ENCODE measurements at regions not wholly inside any gene's neighbourhood (a gene's known extent, or its start where the extent isn't known, plus 50 kb on each side); places are given as distances from the start of the nearest gene placed in this dataset.

GRCh38 chr13:58051807-58052375, 420.3 kb downstream of the PCDH17 start:
- H3K36me3 Mint-ChIP-seq: no peaks in the 10 kb centered on the region
- no peaks in the 10 kb centered on the region for H3K4me1 Mint-ChIP-seq
- no peak overlapping the region for H3K4me3 Mint-ChIP-seq
- CTCF ChIA-PET: no interaction called here
- intact Hi-C loops (cut with micrococcal nuclease): no loop called here
- POLR2A ChIA-PET: no interaction called here
- Histone ChIP-seq H3K36me3 (ENCODE audit: control insufficient read depth in 2 of 3, insufficient read depth in 3 of 3, low read length in 3 of 3) (no peaks in the 10 kb centered on the region), H3K4me3 (ENCODE audit: low read length) (no peak overlapping the region), H3K4me1 (ENCODE audit: control insufficient read depth in 2 of 2, insufficient read depth in 2 of 2, low read length in 2 of 2) (no peaks in the 10 kb centered on the region), H3K9me3 (ENCODE audit: control insufficient read depth in 2 of 3, low read length in 3 of 3) (no peaks in the 10 kb centered on the region), H3K27me3 (ENCODE audit: control insufficient read depth in 2 of 2, insufficient read depth in 2 of 2, low read length in 2 of 2) (no peaks in the 10 kb centered on the region), H3K27ac (ENCODE audit: low read depth, low read length) (no peak overlapping the region)
- peaks cover 2 to 28% (median 6%) of the 10 kb centered on the region in 11 donors for H3K9me3 Mint-ChIP-seq
- no peak overlapping the region for H3K27ac Mint-ChIP-seq
- no peaks in the 10 kb centered on the region for H3K27me3 Mint-ChIP-seq
- no peak for ATAC-seq
- DNase-seq: no peak

GRCh38 chr13:58056426-58056825, 424.9 kb downstream of the PCDH17 start:
- H3K27me3 Mint-ChIP-seq: no peaks in the 10 kb centered on the region
- H3K4me3 Mint-ChIP-seq: no peak overlapping the region
- CTCF ChIA-PET: no interaction called here

GRCh38 chr13:58059624-58060023, 428.1 kb downstream of the PCDH17 start:
- no peak overlapping the region for H3K27ac Mint-ChIP-seq
- no peaks in the 10 kb centered on the region for H3K4me1 Mint-ChIP-seq
- Histone ChIP-seq H3K36me3 (ENCODE audit: control insufficient read depth in 2 of 3, insufficient read depth in 3 of 3, low read length in 3 of 3) (no peaks in the 10 kb centered on the region), H3K27ac (ENCODE audit: low read depth, low read length) (no peak overlapping the region), H3K27me3 (ENCODE audit: control insufficient read depth in 2 of 2, insufficient read depth in 2 of 2, low read length in 2 of 2) (no peaks in the 10 kb centered on the region), H3K9me3 (ENCODE audit: control insufficient read depth in 2 of 3, low read length in 3 of 3) (no peaks in the 10 kb centered on the region), H3K4me1 (ENCODE audit: control insufficient read depth in 2 of 2, insufficient read depth in 2 of 2, low read length in 2 of 2) (no peaks in the 10 kb centered on the region), H3K4me3 (ENCODE audit: low read length) (no peak overlapping the region)
- ChIA-PET CTCF (no interaction called here), POLR2A (no interaction called here)
- H3K36me3 Mint-ChIP-seq: no peaks in the 10 kb centered on the region
- intact Hi-C loops (cut with micrococcal nuclease): no loop called here
- no peak for ATAC-seq
- H3K9me3 Mint-ChIP-seq: peaks cover 0 to 4% (median 0%) of the 10 kb centered on the region in 11 donors
- no peak for DNase-seq
- H3K4me3 Mint-ChIP-seq: no peak overlapping the region
- no peaks in the 10 kb centered on the region for H3K27me3 Mint-ChIP-seq

More at GRCh38 chr13:58056426-58056825, 424.9 kb downstream of the PCDH17 start:
- intact Hi-C loops (cut with micrococcal nuclease): no loop called here
- POLR2A ChIA-PET: no interaction called here
- no peaks in the 10 kb centered on the region for H3K36me3 ChIP-seq (ENCODE audit: control insufficient read depth in 2 of 3, insufficient read depth in 3 of 3, low read length in 3 of 3)
- peaks cover 0 to 6% (median 3%) of the 10 kb centered on the region in 11 donors for H3K9me3 Mint-ChIP-seq
- no peaks in the 10 kb centered on the region for H3K4me1 ChIP-seq (ENCODE audit: control insufficient read depth in 2 of 2, insufficient read depth in 2 of 2, low read length in 2 of 2)
- ATAC-seq: no peak
- no peak for DNase-seq
- H3K27me3 ChIP-seq (ENCODE audit: control insufficient read depth in 2 of 2, insufficient read depth in 2 of 2, low read length in 2 of 2): no peaks in the 10 kb centered on the region
- H3K36me3 Mint-ChIP-seq: no peaks in the 10 kb centered on the region
- H3K4me3 ChIP-seq (ENCODE audit: low read length): no peak overlapping the region
- H3K9me3 ChIP-seq (ENCODE audit: control insufficient read depth in 2 of 3, low read length in 3 of 3): no peaks in the 10 kb centered on the region
- H3K27ac Mint-ChIP-seq: no peak overlapping the region
- H3K27ac ChIP-seq (ENCODE audit: low read depth, low read length): no peak overlapping the region
- H3K4me1 Mint-ChIP-seq: no peaks in the 10 kb centered on the region

DNA sequence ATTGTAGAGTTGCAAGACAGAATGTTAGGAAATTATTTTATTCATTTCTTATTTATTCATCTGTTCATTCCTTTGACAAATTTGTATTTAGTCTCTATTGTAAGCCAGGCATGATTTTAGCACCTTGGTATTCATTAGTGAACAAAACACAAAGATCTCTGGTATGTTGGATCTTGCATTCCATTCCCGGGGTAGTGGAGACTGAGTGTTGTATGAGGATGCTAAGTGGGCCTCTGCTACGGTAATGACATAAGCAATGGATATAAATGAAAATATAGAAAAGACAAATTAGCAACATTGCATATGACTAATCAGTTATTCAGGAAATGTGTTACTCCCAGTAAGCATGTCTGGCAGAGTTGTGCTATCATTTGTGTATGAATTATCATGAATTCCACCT, 449.3 kb downstream of the PCDH17 start:
- H3K36me3 Mint-ChIP-seq: no peaks in the 10 kb centered on the region
- Histone ChIP-seq H3K36me3 (ENCODE audit: control insufficient read depth in 2 of 3, insufficient read depth in 3 of 3, low read length in 3 of 3) (no peaks in the 10 kb centered on the region), H3K27ac (ENCODE audit: low read depth, low read length) (no peak overlapping the region), H3K4me1 (ENCODE audit: control insufficient read depth in 2 of 2, insufficient read depth in 2 of 2, low read length in 2 of 2) (no peaks in the 10 kb centered on the region), H3K27me3 (ENCODE audit: control insufficient read depth in 2 of 2, insufficient read depth in 2 of 2, low read length in 2 of 2) (no peaks in the 10 kb centered on the region), H3K9me3 (ENCODE audit: control insufficient read depth in 2 of 3, low read length in 3 of 3) (no peaks in the 10 kb centered on the region), H3K4me3 (ENCODE audit: low read length) (no peak overlapping the region)
- H3K9me3 Mint-ChIP-seq: peaks cover 0 to 8% (median 1%) of the 10 kb centered on the region in 11 donors
- no peaks in the 10 kb centered on the region for H3K4me1 Mint-ChIP-seq
- H3K4me3 Mint-ChIP-seq: no peak overlapping the region
- DNase-seq: no peak
- H3K27ac Mint-ChIP-seq: no peak overlapping the region
- POLR2A ChIA-PET: no interaction called here
- intact Hi-C loops (cut with micrococcal nuclease): no loop called here
- CTCF ChIA-PET: no interaction called here
- ATAC-seq: no peak
- no peaks in the 10 kb centered on the region for H3K27me3 Mint-ChIP-seq

GRCh38 chr13:58081301-58081820, 449.8 kb downstream of the PCDH17 start:
- intact Hi-C loops (cut with micrococcal nuclease): no loop called here
- ChIA-PET POLR2A (no interaction called here), CTCF (no interaction called here)
- Mint-ChIP-seq H3K27me3 (no peaks in the 10 kb centered on the region), H3K36me3 (no peaks in the 10 kb centered on the region), H3K4me3 (no peak overlapping the region), H3K4me1 (no peaks in the 10 kb centered on the region), H3K27ac (no peak overlapping the region), H3K9me3 (peaks cover 0 to 8% (median 2%) of the 10 kb centered on the region in 11 donors)
- H3K4me3 ChIP-seq (ENCODE audit: low read length): no peak overlapping the region
- ATAC-seq (no peak), DNase-seq (no peak)
- no peak overlapping the region for H3K27ac ChIP-seq (ENCODE audit: low read depth, low read length)
- H3K36me3 ChIP-seq (ENCODE audit: control insufficient read depth in 2 of 3, insufficient read depth in 3 of 3, low read length in 3 of 3): no peaks in the 10 kb centered on the region
- H3K4me1 ChIP-seq (ENCODE audit: control insufficient read depth in 2 of 2, insufficient read depth in 2 of 2, low read length in 2 of 2): no peaks in the 10 kb centered on the region
- no peaks in the 10 kb centered on the region for H3K9me3 ChIP-seq (ENCODE audit: control insufficient read depth in 2 of 3, low read length in 3 of 3)
- H3K27me3 ChIP-seq (ENCODE audit: control insufficient read depth in 2 of 2, insufficient read depth in 2 of 2, low read length in 2 of 2): no peaks in the 10 kb centered on the region

- no peaks in the 10 kb centered on the region for H3K9me3 ChIP-seq (ENCODE audit: control insufficient read depth in 2 of 3, low read length in 3 of 3)
- ChIA-PET CTCF (no interaction called here), POLR2A (no interaction called here)
- Mint-ChIP-seq H3K4me3 (no peak overlapping the region), H3K36me3 (peaks cover 0 to 3% (median 0%) of the 10 kb centered on the region in 5 donors), H3K9me3 (peaks cover 0 to 11% (median 3%) of the 10 kb centered on the region in 11 donors), H3K27me3 (no peaks in the 10 kb centered on the region), H3K4me1 (no peaks in the 10 kb centered on the region), H3K27ac (no peak overlapping the region)
- no peak overlapping the region for H3K27ac ChIP-seq (ENCODE audit: low read depth, low read length)
- H3K4me3 ChIP-seq (ENCODE audit: low read length): no peak overlapping the region
- intact Hi-C loops (cut with micrococcal nuclease): no loop called here
- no peaks in the 10 kb centered on the region for H3K4me1 ChIP-seq (ENCODE audit: control insufficient read depth in 2 of 2, insufficient read depth in 2 of 2, low read length in 2 of 2)
- DNase-seq: no peak
- H3K36me3 ChIP-seq (ENCODE audit: control insufficient read depth in 2 of 3, insufficient read depth in 3 of 3, low read length in 3 of 3): no peaks in the 10 kb centered on the region
- ATAC-seq: no peak
- no peaks in the 10 kb centered on the region for H3K27me3 ChIP-seq (ENCODE audit: control insufficient read depth in 2 of 2, insufficient read depth in 2 of 2, low read length in 2 of 2)
Measured at GRCh38 chr13:58083064-58083463, 451.5 kb downstream of the PCDH17 start.

- Mint-ChIP-seq H3K27me3 (no peaks in the 10 kb centered on the region), H3K36me3 (peaks cover 0 to 3% (median 0%) of the 10 kb centered on the region in 5 donors), H3K4me3 (no peak overlapping the region), H3K9me3 (peaks cover 0 to 7% (median 3%) of the 10 kb centered on the region in 11 donors), H3K4me1 (no peaks in the 10 kb centered on the region), H3K27ac (no peak overlapping the region)
- no peak for ATAC-seq
- ChIA-PET CTCF (no interaction called here), POLR2A (no interaction called here)
- DNase-seq: no peak
- no peaks in the 10 kb centered on the region for H3K9me3 ChIP-seq (ENCODE audit: control insufficient read depth in 2 of 3, low read length in 3 of 3)
- H3K4me3 ChIP-seq (ENCODE audit: low read length): no peak overlapping the region
- no peaks in the 10 kb centered on the region for H3K4me1 ChIP-seq (ENCODE audit: control insufficient read depth in 2 of 2, insufficient read depth in 2 of 2, low read length in 2 of 2)
- H3K36me3 ChIP-seq (ENCODE audit: control insufficient read depth in 2 of 3, insufficient read depth in 3 of 3, low read length in 3 of 3): no peaks in the 10 kb centered on the region
- H3K27me3 ChIP-seq (ENCODE audit: control insufficient read depth in 2 of 2, insufficient read depth in 2 of 2, low read length in 2 of 2): no peaks in the 10 kb centered on the region
- no peak overlapping the region for H3K27ac ChIP-seq (ENCODE audit: low read depth, low read length)
- intact Hi-C loops (cut with micrococcal nuclease): no loop called here
Measured at GRCh38 chr13:58085274-58085673, 453.7 kb downstream of the PCDH17 start.
